Transverse colon (tissue), 3 donors: ENCODE measurements at regions not wholly inside any gene's neighbourhood (a gene's known extent, or its start where the extent isn't known, plus 50 kb on each side); places are given as distances from the start of the nearest gene placed in this dataset.

Experiments used
- POLR2A ChIP-seq: fragments of 450-650 bp; IDR thresholded peaks from one replicate; pipeline ENCODE4 v1.6.1; 2016; ENCODE audit warnings: antibody characterized with exemption, mild to moderate bottlenecking, moderate library complexity
- TF ChIP-seq, protein P1 (sequence below), 5 experiments: fragments of 200-600 bp in 3 of 5; fragments of 450-650 bp in 2 of 5; sonication (generic) in 3 of 5; IDR thresholded peaks; 1 replicate in 2 of 5; 2 replicates in 3 of 5; pipeline ENCODE4 v1.5.1; 2016 to 2017; ENCODE audit warnings: antibody characterized with exemption in 5 of 5, inconsistent platforms in 3 of 5, mild to moderate bottlenecking in 2 of 5, moderate library complexity in 1 of 5

- TF ChIP-seq, protein P1, sequence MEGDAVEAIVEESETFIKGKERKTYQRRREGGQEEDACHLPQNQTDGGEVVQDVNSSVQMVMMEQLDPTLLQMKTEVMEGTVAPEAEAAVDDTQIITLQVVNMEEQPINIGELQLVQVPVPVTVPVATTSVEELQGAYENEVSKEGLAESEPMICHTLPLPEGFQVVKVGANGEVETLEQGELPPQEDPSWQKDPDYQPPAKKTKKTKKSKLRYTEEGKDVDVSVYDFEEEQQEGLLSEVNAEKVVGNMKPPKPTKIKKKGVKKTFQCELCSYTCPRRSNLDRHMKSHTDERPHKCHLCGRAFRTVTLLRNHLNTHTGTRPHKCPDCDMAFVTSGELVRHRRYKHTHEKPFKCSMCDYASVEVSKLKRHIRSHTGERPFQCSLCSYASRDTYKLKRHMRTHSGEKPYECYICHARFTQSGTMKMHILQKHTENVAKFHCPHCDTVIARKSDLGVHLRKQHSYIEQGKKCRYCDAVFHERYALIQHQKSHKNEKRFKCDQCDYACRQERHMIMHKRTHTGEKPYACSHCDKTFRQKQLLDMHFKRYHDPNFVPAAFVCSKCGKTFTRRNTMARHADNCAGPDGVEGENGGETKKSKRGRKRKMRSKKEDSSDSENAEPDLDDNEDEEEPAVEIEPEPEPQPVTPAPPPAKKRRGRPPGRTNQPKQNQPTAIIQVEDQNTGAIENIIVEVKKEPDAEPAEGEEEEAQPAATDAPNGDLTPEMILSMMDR (IDR thresholded peaks at IDR 0.05) = no peak
- TF ChIP-seq POLR2A = no peak
Measured at GRCh38 chr15:26374806-26375205, 398.1 kb downstream of the GABRB3 start.
